ENCODE measurements at regions not wholly inside any gene's neighbourhood (a gene's known extent, or its start where the extent isn't known, plus 50 kb on each side); places are given as distances from the start of the nearest gene placed in this dataset.

DNA sequence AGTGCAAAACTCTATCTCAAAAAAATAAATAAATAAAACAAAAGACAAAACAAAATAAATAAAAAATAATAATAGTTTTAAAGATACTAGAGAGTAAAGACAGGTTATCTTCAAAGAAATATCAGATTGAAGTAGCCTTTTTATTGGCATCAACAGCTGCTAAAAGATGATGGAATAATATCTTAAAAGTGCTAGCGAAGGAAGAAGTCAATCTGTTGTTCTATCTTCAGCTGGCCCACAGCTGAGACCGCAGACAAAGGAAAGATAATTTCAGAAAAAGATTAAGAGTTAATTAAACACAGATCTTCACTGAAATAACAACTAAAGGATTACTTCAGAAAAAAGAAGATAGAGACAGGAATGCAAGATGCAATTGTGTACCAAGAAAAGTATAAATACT is 130.2 kb upstream of the PKDCC start:
- H3K27me3 ChIP-seq (replicated peaks in 1 of 2; ENCODE audit: control insufficient read depth in 2 of 2, insufficient read depth in 2 of 2, low read length in 1 of 2): peaks cover 0 to 2% of the 10 kb centered on the region in 2 experiments; a peak in 1 of 4 replicates
- in situ Hi-C loops (cut with MboI) (no loop called here), intact Hi-C loops (cut with micrococcal nuclease; ENCODE audit: unreplicated experiment) (no loop called here)
- RAD21 ChIA-PET (ENCODE audit: unreplicated experiment): no interaction called here
- CTCF ChIA-PET: interaction anchor here (1.3 kb wide), 1 partner anchor 11 kb away, joined by 4 read pairs; no protein-coding TSS in a partner anchor
- no peak overlapping the region for H3K27ac ChIP-seq (ENCODE audit: control insufficient read depth, insufficient read depth)
- WGBS (ENCODE audit: insufficient coverage, insufficient replicate concordance, low lambda C conversion rate, missing lambda C conversion rate): 46% methylated on average over 2 of the region's 2 CpGs
- FAIRE-seq (no peak), ATAC-seq (no peak), DNase-seq (ENCODE audit: low read depth, low spot score) (no peak)
- no peak overlapping the region for H3K9ac ChIP-seq (ENCODE audit: control insufficient read depth, insufficient read depth, low read length)
- H3K79me2 ChIP-seq (ENCODE audit: control insufficient read depth, insufficient read depth, low read length): no peaks in the 10 kb centered on the region
- SMC1A ChIA-PET (ENCODE audit: uncharacterized antibody, unreplicated experiment): no interaction called here
- no peak overlapping the region for H3K4me2 ChIP-seq (ENCODE audit: control insufficient read depth, insufficient read depth)
- no TSS peak for BruUV-seq (replicated peaks)
- no peak overlapping the region for H3K4me3 ChIP-seq
- H4K20me1 ChIP-seq (ENCODE audit: control insufficient read depth, insufficient read depth): no peaks in the 10 kb centered on the region
- no peak overlapping the region for H2AFZ ChIP-seq (ENCODE audit: control insufficient read depth, low read depth, low read length)
- H3K9me3 ChIP-seq (replicated peaks; ENCODE audit: control insufficient read depth, insufficient read depth, low read length): no peaks in the 10 kb centered on the region; the same call in 2 of the 3 replicates
- H3K4me1 ChIP-seq (ENCODE audit: control insufficient read depth, insufficient read depth, low read length): no peaks in the 10 kb centered on the region
- POLR2A ChIA-PET: no interaction called here
- H3K36me3 ChIP-seq (ENCODE audit: control insufficient read depth in 2 of 2, insufficient read depth in 2 of 2, low read length in 1 of 2): no peaks in the 10 kb centered on the region
- TF ChIP-seq, protein P1, sequence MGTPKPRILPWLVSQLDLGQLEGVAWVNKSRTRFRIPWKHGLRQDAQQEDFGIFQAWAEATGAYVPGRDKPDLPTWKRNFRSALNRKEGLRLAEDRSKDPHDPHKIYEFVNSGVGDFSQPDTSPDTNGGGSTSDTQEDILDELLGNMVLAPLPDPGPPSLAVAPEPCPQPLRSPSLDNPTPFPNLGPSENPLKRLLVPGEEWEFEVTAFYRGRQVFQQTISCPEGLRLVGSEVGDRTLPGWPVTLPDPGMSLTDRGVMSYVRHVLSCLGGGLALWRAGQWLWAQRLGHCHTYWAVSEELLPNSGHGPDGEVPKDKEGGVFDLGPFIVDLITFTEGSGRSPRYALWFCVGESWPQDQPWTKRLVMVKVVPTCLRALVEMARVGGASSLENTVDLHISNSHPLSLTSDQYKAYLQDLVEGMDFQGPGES (IDR thresholded peaks at IDR 0.05): no peak
- TF ChIP-seq, protein P2, sequence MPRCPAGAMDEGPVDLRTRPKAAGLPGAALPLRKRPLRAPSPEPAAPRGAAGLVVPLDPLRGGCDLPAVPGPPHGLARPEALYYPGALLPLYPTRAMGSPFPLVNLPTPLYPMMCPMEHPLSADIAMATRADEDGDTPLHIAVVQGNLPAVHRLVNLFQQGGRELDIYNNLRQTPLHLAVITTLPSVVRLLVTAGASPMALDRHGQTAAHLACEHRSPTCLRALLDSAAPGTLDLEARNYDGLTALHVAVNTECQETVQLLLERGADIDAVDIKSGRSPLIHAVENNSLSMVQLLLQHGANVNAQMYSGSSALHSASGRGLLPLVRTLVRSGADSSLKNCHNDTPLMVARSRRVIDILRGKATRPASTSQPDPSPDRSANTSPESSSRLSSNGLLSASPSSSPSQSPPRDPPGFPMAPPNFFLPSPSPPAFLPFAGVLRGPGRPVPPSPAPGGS (IDR thresholded peaks at IDR 0.05; ENCODE audit: borderline replicate concordance, insufficient read depth, low read depth, low read length, poor library complexity, severe bottlenecking): no peak
- TF ChIP-seq TCF12 (IDR thresholded peaks at IDR 0.05; ENCODE audit: low read depth, low read length): no peak
- TF ChIP-seq PAX5 (IDR thresholded peaks at IDR 0.05; ENCODE audit: borderline replicate concordance, low read depth, low read length): no peak
- TF ChIP-seq MEF2B (IDR thresholded peaks at IDR 0.05; ENCODE audit: partially characterized antibody, poor library complexity, severe bottlenecking): no peak
- TF ChIP-seq POU2F2 (IDR thresholded peaks at IDR 0.05; ENCODE audit: borderline replicate concordance, low read depth, low read length): no peak
- TF ChIP-seq ATF2 (IDR thresholded peaks at IDR 0.05; ENCODE audit: low read length): no peak
- no peak for TF ChIP-seq ZBED1 (IDR thresholded peaks at IDR 0.05; ENCODE audit: borderline replicate concordance)
- TF ChIP-seq NBN (IDR thresholded peaks at IDR 0.05): no peak
- TF ChIP-seq RB1 (IDR thresholded peaks at IDR 0.05; ENCODE audit: borderline replicate concordance): no peak
- TF ChIP-seq BCL11A (IDR thresholded peaks at IDR 0.05; ENCODE audit: low read depth, low read length): no peak
- TF ChIP-seq CEBPB (IDR thresholded peaks at IDR 0.05; ENCODE audit: borderline replicate concordance in 1 of 2, low read depth in 2 of 2, low read length in 2 of 2): no peak
- TF ChIP-seq ETV6 (conservative IDR thresholded peaks at IDR 0.05 in 1 of 2, IDR thresholded peaks at IDR 0.05 in 1 of 2; ENCODE audit: borderline replicate concordance in 1 of 2, low read depth in 1 of 2): no peak
- TF ChIP-seq MAX (IDR thresholded peaks at IDR 0.05; ENCODE audit: low read depth, low read length): no peak
- no peak for TF ChIP-seq HDAC2 (IDR thresholded peaks at IDR 0.05)
- no peak for TF ChIP-seq KAT2A (conservative IDR thresholded peaks at IDR 0.05; ENCODE audit: control insufficient read depth, low read depth, low read length)
- no peak for TF ChIP-seq FOXM1 (IDR thresholded peaks at IDR 0.05; ENCODE audit: low read depth, low read length)
- TF ChIP-seq, protein P3, sequence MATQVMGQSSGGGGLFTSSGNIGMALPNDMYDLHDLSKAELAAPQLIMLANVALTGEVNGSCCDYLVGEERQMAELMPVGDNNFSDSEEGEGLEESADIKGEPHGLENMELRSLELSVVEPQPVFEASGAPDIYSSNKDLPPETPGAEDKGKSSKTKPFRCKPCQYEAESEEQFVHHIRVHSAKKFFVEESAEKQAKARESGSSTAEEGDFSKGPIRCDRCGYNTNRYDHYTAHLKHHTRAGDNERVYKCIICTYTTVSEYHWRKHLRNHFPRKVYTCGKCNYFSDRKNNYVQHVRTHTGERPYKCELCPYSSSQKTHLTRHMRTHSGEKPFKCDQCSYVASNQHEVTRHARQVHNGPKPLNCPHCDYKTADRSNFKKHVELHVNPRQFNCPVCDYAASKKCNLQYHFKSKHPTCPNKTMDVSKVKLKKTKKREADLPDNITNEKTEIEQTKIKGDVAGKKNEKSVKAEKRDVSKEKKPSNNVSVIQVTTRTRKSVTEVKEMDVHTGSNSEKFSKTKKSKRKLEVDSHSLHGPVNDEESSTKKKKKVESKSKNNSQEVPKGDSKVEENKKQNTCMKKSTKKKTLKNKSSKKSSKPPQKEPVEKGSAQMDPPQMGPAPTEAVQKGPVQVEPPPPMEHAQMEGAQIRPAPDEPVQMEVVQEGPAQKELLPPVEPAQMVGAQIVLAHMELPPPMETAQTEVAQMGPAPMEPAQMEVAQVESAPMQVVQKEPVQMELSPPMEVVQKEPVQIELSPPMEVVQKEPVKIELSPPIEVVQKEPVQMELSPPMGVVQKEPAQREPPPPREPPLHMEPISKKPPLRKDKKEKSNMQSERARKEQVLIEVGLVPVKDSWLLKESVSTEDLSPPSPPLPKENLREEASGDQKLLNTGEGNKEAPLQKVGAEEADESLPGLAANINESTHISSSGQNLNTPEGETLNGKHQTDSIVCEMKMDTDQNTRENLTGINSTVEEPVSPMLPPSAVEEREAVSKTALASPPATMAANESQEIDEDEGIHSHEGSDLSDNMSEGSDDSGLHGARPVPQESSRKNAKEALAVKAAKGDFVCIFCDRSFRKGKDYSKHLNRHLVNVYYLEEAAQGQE (IDR thresholded peaks at IDR 0.05; ENCODE audit: low read depth, low read length): no peak

Data from GM12878 (cell line).